ENCODE measurements at regions not wholly inside any gene's neighbourhood (a gene's known extent, or its start where the extent isn't known, plus 50 kb on each side); places are given as distances from the start of the nearest gene placed in this dataset.

- no peak for TF ChIP-seq ZBTB33 (CRISPR knock-in tag; IDR thresholded peaks at IDR 0.05)
- no peak for TF ChIP-seq CTCF (IDR thresholded peaks at IDR 0.05 in 2 of 3, conservative IDR thresholded peaks at IDR 0.05 in 1 of 3; ENCODE audit: insufficient read depth in 2 of 3, low read depth in 1 of 3, low read length in 3 of 3)
- no peak for TF ChIP-seq NR1H2 (CRISPR knock-in tag; IDR thresholded peaks at IDR 0.05)
- TF ChIP-seq STAT5B (CRISPR knock-in tag; IDR thresholded peaks at IDR 0.05) = no peak
- TF ChIP-seq MAX (CRISPR knock-in tag; IDR thresholded peaks at IDR 0.05) = no peak
- no peak for TF ChIP-seq DLX4 (CRISPR knock-in tag; IDR thresholded peaks at IDR 0.05)
- no peak for TF ChIP-seq CHCHD3 (CRISPR knock-in tag; IDR thresholded peaks at IDR 0.05)
- TF ChIP-seq TCF7 (IDR thresholded peaks at IDR 0.05; ENCODE audit: borderline replicate concordance) = no peak
- no peak for TF ChIP-seq JUN (IDR thresholded peaks at IDR 0.05; ENCODE audit: borderline replicate concordance, low read depth, low read length)
- TF ChIP-seq JUN (CRISPR knock-in tag; IDR thresholded peaks at IDR 0.05; ENCODE audit: borderline replicate concordance) = no peak
Measured at GRCh38 chr13:97542102-97542685, 108.2 kb downstream of the RAP2A start.

All from K562 (cell line).